ENCODE measurements at regions not wholly inside any gene's neighbourhood (a gene's known extent, or its start where the extent isn't known, plus 50 kb on each side); places are given as distances from the start of the nearest gene placed in this dataset.

- Histone ChIP-seq H3K4me3 (ENCODE audit: control insufficient read depth in 2 of 3, extremely low read depth in 1 of 3, insufficient read depth in 2 of 3, low read depth in 1 of 3, low read length in 3 of 3) (no peak overlapping the region), H3K27ac (ENCODE audit: control insufficient read depth, insufficient read depth, low read length) (no peak overlapping the region), H3K4me2 (ENCODE audit: control insufficient read depth, extremely low read depth, insufficient read depth, low read depth, low read length) (no peak overlapping the region), H3K4me1 (ENCODE audit: control insufficient read depth, extremely low read depth, insufficient read depth, low read length) (no peaks in the 10 kb centered on the region), H3K36me3 (ENCODE audit: control insufficient read depth in 2 of 2, extremely low read depth in 1 of 2, insufficient read depth in 2 of 2, low read length in 2 of 2) (no peaks in the 10 kb centered on the region), H3K9me1 (ENCODE audit: control insufficient read depth, extremely low read depth, insufficient read depth, low read length) (no peaks in the 10 kb centered on the region), H2AFZ (ENCODE audit: control insufficient read depth, low read length) (no peak overlapping the region), H4K20me1 (ENCODE audit: control insufficient read depth, extremely low read depth, insufficient read depth, low read length) (no peaks in the 10 kb centered on the region), H3K9ac (ENCODE audit: control insufficient read depth, extremely low read depth, insufficient read depth, low read length) (no peak overlapping the region), H3K9me3 (ENCODE audit: control insufficient read depth, low read depth, low read length) (no peaks in the 10 kb centered on the region), H3K79me2 (ENCODE audit: control insufficient read depth, insufficient read depth, low read length) (no peaks in the 10 kb centered on the region), H3K27me3 (ENCODE audit: control insufficient read depth, extremely low read depth, insufficient read depth, low read length) (no peaks in the 10 kb centered on the region)
- DNase-seq (ENCODE audit: low read depth, low spot score) = no peak
- FAIRE-seq = no peak
- TF ChIP-seq EZH2 (IDR thresholded peaks at IDR 0.05; ENCODE audit: low read length) = no peak
- TF ChIP-seq, protein P1, sequence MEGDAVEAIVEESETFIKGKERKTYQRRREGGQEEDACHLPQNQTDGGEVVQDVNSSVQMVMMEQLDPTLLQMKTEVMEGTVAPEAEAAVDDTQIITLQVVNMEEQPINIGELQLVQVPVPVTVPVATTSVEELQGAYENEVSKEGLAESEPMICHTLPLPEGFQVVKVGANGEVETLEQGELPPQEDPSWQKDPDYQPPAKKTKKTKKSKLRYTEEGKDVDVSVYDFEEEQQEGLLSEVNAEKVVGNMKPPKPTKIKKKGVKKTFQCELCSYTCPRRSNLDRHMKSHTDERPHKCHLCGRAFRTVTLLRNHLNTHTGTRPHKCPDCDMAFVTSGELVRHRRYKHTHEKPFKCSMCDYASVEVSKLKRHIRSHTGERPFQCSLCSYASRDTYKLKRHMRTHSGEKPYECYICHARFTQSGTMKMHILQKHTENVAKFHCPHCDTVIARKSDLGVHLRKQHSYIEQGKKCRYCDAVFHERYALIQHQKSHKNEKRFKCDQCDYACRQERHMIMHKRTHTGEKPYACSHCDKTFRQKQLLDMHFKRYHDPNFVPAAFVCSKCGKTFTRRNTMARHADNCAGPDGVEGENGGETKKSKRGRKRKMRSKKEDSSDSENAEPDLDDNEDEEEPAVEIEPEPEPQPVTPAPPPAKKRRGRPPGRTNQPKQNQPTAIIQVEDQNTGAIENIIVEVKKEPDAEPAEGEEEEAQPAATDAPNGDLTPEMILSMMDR (optimal IDR thresholded peaks at IDR 0.05 in 1 of 3, IDR thresholded peaks at IDR 0.05 in 1 of 3, conservative IDR thresholded peaks at IDR 0.05 in 1 of 3; ENCODE audit: extremely low read depth in 1 of 3, insufficient read depth in 2 of 3, low read length in 3 of 3) = no peak
- dilution Hi-C loops (cut with MboI; ENCODE audit: extremely low pct_ligation_motif_present, low sequenced_read_pairs) = no loop called here
These were observed 144.5 kb upstream of the SMYD2 start for GRCh38 chr1:214136324-214136919.

DNA sequence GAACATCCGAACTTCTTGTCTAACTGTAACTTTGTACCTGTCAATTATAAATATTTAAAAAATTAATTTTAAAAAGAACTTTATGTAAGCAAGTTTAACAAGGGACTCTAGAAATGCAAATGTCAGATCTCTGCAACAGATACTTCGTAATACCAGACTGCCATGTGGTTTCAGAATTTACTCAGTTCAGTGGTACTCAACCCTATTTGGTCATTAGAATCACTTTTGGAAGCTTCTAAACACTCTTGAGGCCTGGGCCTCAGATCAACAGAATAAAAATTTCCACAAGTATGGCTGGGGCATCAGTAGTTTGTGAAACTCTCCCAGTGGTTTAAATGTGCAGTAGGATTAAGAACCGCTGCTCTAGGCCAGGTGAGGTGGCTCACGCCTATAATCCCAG is 139.5 kb upstream of the SMYD2 start:
- H4K20me1 ChIP-seq (ENCODE audit: control insufficient read depth, extremely low read depth, insufficient read depth, low read length) = no peaks in the 10 kb centered on the region
- H3K36me3 ChIP-seq (ENCODE audit: control insufficient read depth in 2 of 2, extremely low read depth in 1 of 2, insufficient read depth in 2 of 2, low read length in 2 of 2) = no peaks in the 10 kb centered on the region
- TF ChIP-seq, protein P1 (optimal IDR thresholded peaks at IDR 0.05 in 1 of 3, IDR thresholded peaks at IDR 0.05 in 1 of 3, conservative IDR thresholded peaks at IDR 0.05 in 1 of 3; ENCODE audit: extremely low read depth in 1 of 3, insufficient read depth in 2 of 3, low read length in 3 of 3) = no peak
- no peak for TF ChIP-seq EZH2 (IDR thresholded peaks at IDR 0.05; ENCODE audit: low read length)
- H3K9ac ChIP-seq (ENCODE audit: control insufficient read depth, extremely low read depth, insufficient read depth, low read length) = no peak overlapping the region
- dilution Hi-C loops (cut with MboI; ENCODE audit: extremely low pct_ligation_motif_present, low sequenced_read_pairs) = no loop called here
- DNase-seq (ENCODE audit: low read depth, low spot score) = no peak
- peaks cover 9% of the 10 kb centered on the region for H3K4me1 ChIP-seq (ENCODE audit: control insufficient read depth, extremely low read depth, insufficient read depth, low read length)
- no peak overlapping the region for H3K4me2 ChIP-seq (ENCODE audit: control insufficient read depth, extremely low read depth, insufficient read depth, low read depth, low read length)
- no peaks in the 10 kb centered on the region for H3K27me3 ChIP-seq (ENCODE audit: control insufficient read depth, extremely low read depth, insufficient read depth, low read length)
- H3K9me1 ChIP-seq (ENCODE audit: control insufficient read depth, extremely low read depth, insufficient read depth, low read length) = no peaks in the 10 kb centered on the region
- no peak overlapping the region for H3K4me3 ChIP-seq (ENCODE audit: control insufficient read depth in 2 of 3, extremely low read depth in 1 of 3, insufficient read depth in 2 of 3, low read depth in 1 of 3, low read length in 3 of 3)
- no peaks in the 10 kb centered on the region for H3K9me3 ChIP-seq (ENCODE audit: control insufficient read depth, low read depth, low read length)
- H3K27ac ChIP-seq (ENCODE audit: control insufficient read depth, insufficient read depth, low read length) = no peak overlapping the region
- FAIRE-seq = no peak
- no peaks in the 10 kb centered on the region for H3K79me2 ChIP-seq (ENCODE audit: control insufficient read depth, insufficient read depth, low read length)
- no peak overlapping the region for H2AFZ ChIP-seq (ENCODE audit: control insufficient read depth, low read length)

Measured in keratinocyte (primary cell).